HG03354 (cell line): ENCODE measurements at regions not wholly inside any gene's neighbourhood (a gene's known extent, or its start where the extent isn't known, plus 50 kb on each side); places are given as distances from the start of the nearest gene placed in this dataset.
A peak's percentile ranks its signal among the peaks of the same experiment; 100 is the strongest.

Experiments used
- ATAC-seq: cut with Tn5 transposase; IDR thresholded peaks from one replicate; pipeline ENCODE4 v1.9.1; 2021; ENCODE audit warnings: mild to moderate bottlenecking; ENCODE audit not compliant: unreplicated experiment, poor library complexity, severe bottlenecking

- no peak for ATAC-seq
These were observed 1579.8 kb downstream of the PCDH9 start for GRCh38 chr13:65650321-65650720.

GRCh38 chr13:65642996-65643395, 1587.1 kb downstream of the PCDH9 start:
- no peak for ATAC-seq

- ATAC-seq, result no peak
These were observed 1587.8 kb downstream of the PCDH9 start for GRCh38 chr13:65642301-65642700.

- peak; percentile 94 for ATAC-seq
These were observed 1591.5 kb downstream of the PCDH9 start for GRCh38 chr13:65638572-65639168.

GRCh38 chr13:65633806-65634205, 1596.3 kb downstream of the PCDH9 start:
- no peak for ATAC-seq

- no peak for ATAC-seq
These were observed 1599.1 kb downstream of the PCDH9 start for GRCh38 chr13:65631078-65631477.

GRCh38 chr13:65629926-65630325, 1600.2 kb downstream of the PCDH9 start:
- ATAC-seq, result no peak

GRCh38 chr13:65623148-65623547, 1607.0 kb downstream of the PCDH9 start:
- no peak for ATAC-seq

- no peak for ATAC-seq
These were observed 1614.6 kb downstream of the PCDH9 start for GRCh38 chr13:65615506-65615905.

- no peak for ATAC-seq
These were observed 1617.1 kb downstream of the PCDH9 start for GRCh38 chr13:65613004-65613403.

- ATAC-seq, result no peak
These were observed 1620.8 kb downstream of the PCDH9 start for GRCh38 chr13:65609350-65609749.

- ATAC-seq, result no peak
These were observed 1623.5 kb downstream of the PCDH9 start for GRCh38 chr13:65606622-65607021.

GRCh38 chr13:65605396-65605795, 1624.7 kb downstream of the PCDH9 start:
- no peak for ATAC-seq

GRCh38 chr13:65603160-65603559, 1627.0 kb downstream of the PCDH9 start:
- no peak for ATAC-seq

- no peak for ATAC-seq
These were observed 1628.3 kb downstream of the PCDH9 start for GRCh38 chr13:65601855-65602254.

GRCh38 chr13:65600702-65601101, 1629.4 kb downstream of the PCDH9 start:
- ATAC-seq, result no peak

- ATAC-seq, result no peak
These were observed 1632.0 kb downstream of the PCDH9 start for GRCh38 chr13:65597839-65598818.

GRCh38 chr13:65595916-65596315, 1634.2 kb downstream of the PCDH9 start:
- ATAC-seq, result no peak

GRCh38 chr13:65594298-65594781, 1635.8 kb downstream of the PCDH9 start:
- ATAC-seq, result no peak

- ATAC-seq, result no peak
These were observed 1636.8 kb downstream of the PCDH9 start for GRCh38 chr13:65593298-65593874.

- ATAC-seq, result no peak
These were observed 1637.4 kb downstream of the PCDH9 start for GRCh38 chr13:65592731-65593130.
